HK-2 (cell line): ENCODE measurements at regions not wholly inside any gene's neighbourhood (a gene's known extent, or its start where the extent isn't known, plus 50 kb on each side); places are given as distances from the start of the nearest gene placed in this dataset.
"Not testable (repeated sequence)": the region's sequence is repeated elsewhere in the genome, so short reads cannot be mapped to it uniquely, and the experiment has no call there.

Experiments used
- DNase-seq: peaks from one replicate; pipeline ENCODE4 v3.0.0-alpha.2; 2018; ENCODE audit not compliant: unreplicated experiment

DNA sequence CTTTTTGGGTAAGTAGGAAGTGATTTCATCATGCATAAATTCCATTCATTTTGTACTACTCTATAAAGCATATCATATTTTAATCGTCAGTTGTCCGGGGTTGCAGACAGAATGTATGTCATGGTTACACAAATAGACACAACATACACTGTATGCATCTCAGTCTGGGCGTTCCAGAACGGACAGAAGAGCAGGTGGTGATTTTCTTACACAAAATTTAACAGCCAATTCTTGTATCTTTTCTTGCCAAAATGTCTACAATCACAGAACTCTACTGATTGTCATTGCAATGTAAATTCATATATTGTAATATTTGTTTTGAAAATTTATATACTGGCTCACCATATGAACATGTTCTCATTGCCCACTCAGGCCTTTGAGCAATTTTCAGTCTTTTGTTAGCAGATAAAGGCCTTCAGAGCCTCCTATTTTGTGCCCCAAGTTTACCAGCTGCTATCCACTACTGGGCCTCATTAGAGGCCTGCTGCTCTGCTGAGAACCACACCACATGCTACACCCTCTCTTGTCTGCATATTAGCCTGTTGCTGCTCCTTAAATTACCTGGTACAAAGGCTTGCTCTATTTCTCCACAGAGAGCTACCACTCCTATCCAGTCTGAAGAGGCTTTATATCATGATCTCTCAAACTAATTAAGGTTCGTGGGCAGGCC, 61.5 kb downstream of the PRDM13 start:
- DNase-seq: no peak

GRCh38 chr6:99689916-99690685, 83.5 kb downstream of the PRDM13 start:
- no peak for DNase-seq

DNA sequence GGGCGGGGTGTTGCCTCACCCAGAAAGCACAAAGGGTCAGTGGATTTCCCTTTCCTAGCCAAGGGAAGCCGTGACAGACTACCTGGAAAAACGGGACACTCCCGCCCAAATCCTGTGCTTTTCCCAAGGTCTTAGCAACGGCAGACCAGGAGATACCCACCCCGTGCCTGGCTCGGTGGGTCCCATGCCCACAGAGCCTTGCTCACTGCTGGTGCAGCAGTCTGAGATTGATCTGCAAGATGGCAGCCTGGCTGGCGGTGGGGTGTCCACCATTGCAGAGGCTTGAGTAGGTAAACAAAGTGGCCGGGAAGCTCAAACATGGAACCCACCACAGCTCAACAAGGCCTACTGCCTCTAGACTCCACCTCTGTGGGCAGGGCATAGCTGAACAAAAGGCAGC, 95.7 kb downstream of the PRDM13 start:
- DNase-seq: not testable (repeated sequence)

GRCh38 chr6:99709062-99709461, 102.4 kb downstream of the PRDM13 start:
- no peak for DNase-seq

DNA sequence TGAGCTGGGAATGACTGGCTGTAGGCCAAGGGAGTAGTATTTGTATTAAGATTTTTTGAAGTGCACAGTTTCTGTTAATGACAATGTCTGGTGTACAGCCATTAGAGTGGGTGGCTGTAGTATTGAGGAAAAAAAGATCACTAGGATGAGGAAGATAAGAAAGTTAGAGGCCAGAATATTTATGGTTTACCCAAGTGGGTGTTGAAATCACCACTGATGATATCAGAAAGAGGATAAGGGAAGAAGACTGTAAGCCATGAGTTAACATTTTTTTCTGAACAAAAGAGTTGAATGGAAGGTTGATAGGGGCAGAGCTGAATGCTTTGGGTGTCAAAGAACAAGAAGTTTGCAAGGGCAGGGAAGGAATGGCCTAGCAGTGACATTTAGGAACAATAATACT, 104.7 kb downstream of the PRDM13 start:
- DNase-seq: no peak

DNA sequence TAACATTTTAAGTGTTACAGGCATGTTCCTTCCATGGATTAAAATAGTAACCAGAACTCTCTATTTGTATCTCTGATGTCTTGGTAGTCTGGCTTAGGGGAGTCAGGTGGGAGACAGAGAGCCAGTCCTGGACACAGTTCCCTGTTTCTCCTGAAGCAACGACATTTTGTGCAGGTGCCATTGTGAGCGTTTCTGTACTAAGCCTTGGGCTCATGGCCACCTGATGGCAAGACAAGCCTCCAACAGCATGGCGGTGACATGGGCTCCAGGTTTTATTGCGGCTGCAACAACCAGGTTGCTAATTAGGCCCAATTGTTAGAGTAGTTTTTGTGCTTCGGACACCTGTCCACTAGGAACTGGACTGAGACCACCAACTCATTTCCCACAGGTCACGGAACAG, 105.3 kb downstream of the PRDM13 start:
- DNase-seq: no peak

DNA sequence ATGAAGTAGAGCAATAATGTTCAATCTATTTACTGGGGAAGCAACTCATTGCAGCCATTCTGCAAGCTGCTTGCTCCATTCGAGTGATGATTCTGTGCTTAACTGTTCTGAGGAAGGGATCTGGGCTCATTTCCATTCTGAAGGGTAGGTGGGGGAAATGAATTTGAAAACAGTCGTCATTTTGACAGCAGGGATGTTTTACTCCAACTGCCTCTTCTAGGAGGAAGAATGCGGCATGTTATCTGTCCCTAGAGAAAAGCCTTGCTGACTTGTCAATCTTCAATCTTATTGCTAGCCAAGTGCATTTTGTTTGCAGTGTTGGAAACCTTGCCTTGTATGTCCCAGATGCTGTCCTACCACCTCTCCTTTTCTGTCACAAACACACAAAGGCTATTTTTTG, 105.9 kb downstream of the PRDM13 start:
- DNase-seq: no peak

DNA sequence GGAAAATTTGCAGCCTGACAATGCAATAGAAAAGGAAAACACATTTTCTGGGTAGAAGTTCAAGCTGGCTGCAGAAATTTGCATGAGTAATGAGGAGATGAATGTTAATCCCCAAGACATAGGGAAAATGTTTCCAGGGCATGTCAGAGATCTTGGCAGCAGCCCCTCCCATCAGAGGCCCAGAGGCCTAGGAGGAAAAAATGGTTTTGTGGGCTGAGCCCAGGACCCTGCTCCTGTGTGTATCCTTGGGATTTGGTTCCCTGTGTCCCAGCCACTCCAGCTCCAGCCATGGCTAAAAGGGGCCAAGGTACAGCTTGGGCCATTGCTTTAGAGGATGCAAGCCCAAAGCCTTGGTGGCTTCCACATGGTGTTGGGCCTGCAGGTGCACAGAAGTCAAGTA, 115.4 kb downstream of the PRDM13 start:
- DNase-seq: not testable (repeated sequence)

- not testable (repeated sequence) for DNase-seq
These were observed 123.6 kb downstream of the PRDM13 start for GRCh38 chr6:99730237-99730636.

GRCh38 chr6:99736302-99736701, 129.7 kb downstream of the PRDM13 start:
- no peak for DNase-seq

DNA sequence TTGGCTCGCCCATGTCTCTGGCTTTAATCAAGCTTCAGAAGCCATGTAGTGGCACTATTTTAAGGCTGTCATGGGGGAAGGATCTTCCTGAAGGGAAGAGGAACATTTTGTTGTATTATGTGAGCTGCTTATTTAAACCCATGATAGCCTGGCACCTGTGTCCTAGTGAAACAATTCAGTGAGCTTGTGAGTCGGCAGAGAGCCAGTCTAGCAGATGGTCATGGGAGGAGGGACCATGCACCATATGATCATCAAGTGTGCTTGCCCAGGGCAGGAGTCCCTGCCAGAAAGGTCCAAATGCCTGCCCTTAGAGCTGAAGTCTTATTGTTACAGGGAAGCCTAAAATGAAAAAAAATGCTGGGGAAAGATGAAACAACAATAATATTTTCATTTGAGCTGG, 132.9 kb downstream of the PRDM13 start:
- no peak for DNase-seq

DNA sequence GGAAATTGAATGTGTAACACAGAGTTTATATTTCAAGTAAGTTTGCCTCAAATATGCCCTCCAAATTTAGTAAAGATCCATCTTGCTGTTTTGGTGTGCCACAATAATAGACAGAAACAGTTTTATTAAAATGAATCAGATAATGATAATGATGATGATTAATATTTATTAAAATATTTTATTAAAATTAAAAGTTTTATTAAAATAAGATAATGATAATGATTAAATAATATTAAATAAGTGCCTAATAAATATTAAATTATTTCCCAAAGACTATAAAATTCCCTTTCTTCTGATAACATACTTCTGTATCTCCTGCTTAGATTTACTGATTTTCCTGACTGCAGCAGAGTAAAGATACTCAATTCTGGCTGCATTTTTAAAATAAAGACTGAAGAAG, 134.5 kb downstream of the PRDM13 start:
- no peak for DNase-seq

DNA sequence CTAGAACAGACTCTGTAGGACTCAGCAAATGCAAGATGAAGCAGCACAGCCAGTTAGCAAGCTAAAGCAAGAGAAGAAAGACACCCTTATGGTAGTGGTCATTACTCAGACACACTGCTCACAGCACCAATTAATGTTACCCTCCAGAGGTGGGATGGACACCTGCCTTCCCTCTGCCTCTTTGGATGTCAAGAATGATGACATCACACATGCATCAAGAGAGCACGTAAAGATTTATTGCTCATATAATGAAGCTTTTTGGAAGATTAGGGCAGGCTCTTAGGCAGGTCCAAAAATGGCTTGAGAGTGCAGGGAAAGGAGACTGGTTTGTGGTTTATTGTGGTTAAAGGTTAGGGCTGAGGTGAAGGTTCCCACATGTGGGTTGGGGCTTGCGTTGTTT, 137.0 kb downstream of the PRDM13 start:
- no peak for DNase-seq

GRCh38 chr6:99745651-99746050, 139.0 kb downstream of the PRDM13 start:
- no peak for DNase-seq

DNA sequence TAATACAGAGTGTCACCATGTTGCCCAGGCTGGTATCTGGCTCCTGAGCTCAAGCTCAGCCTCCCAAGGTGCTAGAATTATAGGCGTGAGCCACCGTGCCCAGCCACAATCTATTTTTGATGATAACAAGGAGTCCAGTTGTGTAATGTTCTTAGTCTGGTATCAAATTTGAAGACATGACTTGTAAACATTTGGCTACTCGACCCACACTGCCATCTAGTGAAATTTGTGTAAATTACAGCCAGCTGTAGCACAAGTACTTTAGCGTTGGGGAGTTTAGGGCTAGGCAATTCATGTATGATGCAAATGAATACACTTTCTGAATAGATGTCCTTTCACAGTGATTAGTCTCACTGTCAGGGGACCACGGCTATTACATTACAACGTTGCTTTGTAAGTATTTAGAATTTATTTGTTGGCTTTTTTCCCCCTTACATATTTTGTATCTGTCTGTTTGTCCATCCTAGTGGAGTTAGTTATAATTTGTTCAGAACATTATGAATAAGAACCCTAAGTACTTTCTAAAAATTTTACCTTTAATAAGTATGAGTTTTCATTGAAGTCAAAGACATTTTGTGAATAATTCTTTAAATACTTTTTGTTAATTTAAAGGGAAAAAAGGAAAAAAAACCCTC, 139.7 kb downstream of the PRDM13 start:
- peak; percentile 38 for DNase-seq

DNA sequence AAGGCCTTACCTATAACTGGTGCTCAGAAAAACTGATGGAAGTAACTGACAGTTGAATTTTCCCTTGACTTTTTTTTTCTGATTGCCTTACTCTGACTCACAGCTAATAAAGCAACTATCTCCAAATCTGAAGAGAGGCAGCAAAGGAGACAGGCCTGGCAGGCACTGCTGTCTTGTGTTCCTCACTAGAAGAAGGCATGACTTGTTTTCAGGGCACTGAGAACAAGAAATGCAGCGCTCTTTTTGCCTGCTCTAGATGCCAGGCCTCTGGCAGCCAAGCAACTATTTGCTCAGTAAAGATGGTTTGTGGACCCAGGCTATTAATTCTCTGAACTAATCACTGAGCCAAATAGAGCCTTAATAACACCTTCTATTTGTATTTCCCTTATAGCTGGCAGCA, 155.1 kb downstream of the PRDM13 start:
- no peak for DNase-seq

GRCh38 chr6:99768166-99768565, 161.5 kb downstream of the PRDM13 start:
- DNase-seq: no peak

DNA sequence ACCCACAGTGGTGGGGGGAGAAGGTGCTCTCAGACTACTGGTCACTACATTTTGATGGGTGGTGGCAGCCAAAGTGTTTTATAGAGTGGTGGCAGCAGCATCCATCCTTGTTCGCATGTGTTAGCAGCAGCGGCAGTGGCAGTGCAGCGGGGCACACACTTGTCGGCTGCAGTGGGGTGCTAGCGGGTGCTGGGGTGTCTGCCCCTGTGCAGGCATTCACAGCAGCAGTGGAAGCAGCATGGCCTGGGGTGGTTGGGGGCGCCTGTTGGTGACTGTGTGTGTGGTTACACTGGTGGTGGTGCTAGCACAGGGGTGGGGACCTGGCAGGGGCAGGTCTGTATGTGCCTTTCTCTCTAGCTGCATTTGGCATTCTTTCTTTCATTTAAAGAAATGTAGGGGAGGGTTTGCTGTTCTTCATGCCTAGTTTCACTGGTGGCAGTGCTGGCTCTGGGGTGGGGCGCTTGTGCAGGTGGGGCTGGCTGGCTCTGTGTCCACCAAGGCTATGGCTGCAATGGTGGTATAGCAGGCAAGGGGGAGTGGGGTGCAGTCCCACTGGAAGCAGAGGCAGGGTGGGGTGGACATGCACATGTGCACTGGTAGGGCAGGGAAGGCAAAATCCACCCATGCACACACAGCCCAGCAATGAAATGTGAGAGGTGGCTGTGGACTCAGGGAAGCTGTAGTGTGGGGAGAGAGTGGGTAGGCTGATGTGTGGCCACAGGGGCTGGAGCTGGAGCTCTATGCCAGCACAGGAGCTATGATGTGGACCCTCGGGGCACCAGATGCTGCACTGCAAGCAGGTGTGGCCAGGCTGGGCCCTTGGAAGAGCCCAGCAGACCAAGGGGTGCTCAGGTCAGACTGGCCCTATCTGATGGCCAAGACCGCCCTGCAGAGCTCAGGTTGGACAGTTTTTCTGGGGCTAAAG, 173.3 kb downstream of the PRDM13 start:
- DNase-seq: no peak

- no peak for DNase-seq
These were observed 173.9 kb downstream of the PRDM13 start for GRCh38 chr6:99780556-99780885.

- no peak for DNase-seq
These were observed 183.1 kb downstream of the PRDM13 start for GRCh38 chr6:99789767-99790166.

DNA sequence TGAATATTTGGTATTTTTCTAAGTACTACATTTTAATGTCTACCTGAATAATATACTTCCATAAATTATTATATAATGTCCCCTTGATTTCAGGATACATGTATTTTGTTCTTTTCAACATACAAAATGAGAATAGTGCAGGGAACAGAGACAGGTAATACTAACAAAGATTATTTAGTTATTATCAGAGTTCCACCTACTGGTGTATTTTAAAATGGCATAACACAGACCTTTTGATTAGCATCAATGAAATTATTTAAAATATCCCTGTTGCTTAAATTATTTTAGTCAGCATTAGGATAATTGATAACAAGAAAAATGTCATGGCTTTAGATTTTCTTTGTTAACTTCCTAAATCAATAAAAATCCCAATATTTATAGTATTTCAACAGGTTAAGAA, 184.0 kb downstream of the PRDM13 start:
- no peak for DNase-seq

GRCh38 chr6:99801805-99802204, 192.2 kb downstream of the MCHR2 start:
- DNase-seq: no peak
